ENCODE measurements at regions not wholly inside any gene's neighbourhood (a gene's known extent, or its start where the extent isn't known, plus 50 kb on each side); places are given as distances from the start of the nearest gene placed in this dataset.

DNA sequence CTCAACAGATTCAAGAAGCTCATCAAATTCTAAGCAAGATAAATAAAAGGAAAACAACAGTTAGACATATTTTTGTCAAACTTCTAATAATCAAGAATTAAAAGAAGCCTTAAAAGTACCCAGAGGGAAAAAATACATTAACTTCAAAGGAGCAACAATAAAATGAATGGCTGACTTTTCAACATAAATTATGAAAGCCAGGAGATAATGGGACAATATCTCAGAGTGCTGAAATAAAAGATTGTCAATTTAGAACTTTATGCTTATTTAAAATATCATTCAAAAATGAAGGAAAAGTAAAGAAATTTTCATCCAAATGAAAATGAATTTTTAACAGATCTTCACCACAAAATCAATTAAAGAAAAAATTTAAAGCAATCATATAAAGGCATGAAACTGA lies 108.5 kb upstream of the IL6 start:
- no peak overlapping the region for H3K4me3 ChIP-seq (ENCODE audit: low read depth, low read length)
- DNase-seq (ENCODE audit: low read depth) = no peak
- no peak for TF ChIP-seq CTCF (conservative IDR thresholded peaks at IDR 0.05; ENCODE audit: low read depth, low read length)

DNA sequence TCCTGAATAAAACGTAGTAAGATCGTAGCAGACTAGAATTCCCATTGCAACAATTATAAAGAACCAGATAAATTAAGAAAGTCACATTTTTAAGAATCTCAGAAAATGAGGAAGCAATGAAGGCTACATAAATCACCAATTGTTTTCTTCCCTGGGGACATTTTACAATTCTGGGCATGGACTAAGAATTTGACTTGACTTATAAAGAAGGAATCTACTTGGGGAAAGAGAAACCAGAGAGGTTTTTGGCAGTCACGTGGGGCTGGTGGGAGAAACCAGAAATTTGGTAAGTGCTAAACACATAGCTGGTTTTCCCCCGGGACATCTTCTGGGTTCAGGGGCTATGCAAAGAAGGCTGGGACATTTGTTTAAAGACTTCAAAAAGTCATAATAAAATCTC lies 109.8 kb upstream of the IL6 start:
- no peak overlapping the region for H3K4me3 ChIP-seq (ENCODE audit: low read depth, low read length)
- no peak for TF ChIP-seq CTCF (conservative IDR thresholded peaks at IDR 0.05; ENCODE audit: low read depth, low read length)
- DNase-seq (ENCODE audit: low read depth) = no peak

DNA sequence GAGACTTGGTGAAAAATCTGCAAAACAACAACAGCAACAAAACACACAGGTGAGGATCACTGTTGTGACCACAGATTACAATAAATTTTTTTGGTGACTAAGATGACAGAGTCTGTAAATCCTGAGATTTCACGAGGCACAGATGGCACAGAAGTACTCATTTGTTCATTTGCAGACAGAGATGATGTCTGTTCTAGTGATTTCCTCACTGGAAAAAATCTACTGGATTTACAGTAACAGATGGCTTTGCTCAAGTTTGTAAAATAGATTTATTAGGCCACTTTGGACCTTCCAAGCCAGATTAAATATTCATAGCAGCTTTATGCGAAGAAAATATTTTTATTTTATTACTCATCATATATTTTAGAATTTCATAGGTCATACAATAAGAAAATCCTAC lies 113.5 kb upstream of the IL6 start:
- no peak overlapping the region for H3K4me3 ChIP-seq (ENCODE audit: low read depth, low read length)
- DNase-seq (ENCODE audit: low read depth) = no peak
- no peak for TF ChIP-seq CTCF (conservative IDR thresholded peaks at IDR 0.05; ENCODE audit: low read depth, low read length)

- no peak for DNase-seq (ENCODE audit: low read depth)
- TF ChIP-seq CTCF (conservative IDR thresholded peaks at IDR 0.05; ENCODE audit: low read depth, low read length) = no peak
- no peak overlapping the region for H3K4me3 ChIP-seq (ENCODE audit: low read depth, low read length)
These were observed 112.8 kb upstream of the STEAP1B start for GRCh38 chr7:22612776-22613175.

DNA sequence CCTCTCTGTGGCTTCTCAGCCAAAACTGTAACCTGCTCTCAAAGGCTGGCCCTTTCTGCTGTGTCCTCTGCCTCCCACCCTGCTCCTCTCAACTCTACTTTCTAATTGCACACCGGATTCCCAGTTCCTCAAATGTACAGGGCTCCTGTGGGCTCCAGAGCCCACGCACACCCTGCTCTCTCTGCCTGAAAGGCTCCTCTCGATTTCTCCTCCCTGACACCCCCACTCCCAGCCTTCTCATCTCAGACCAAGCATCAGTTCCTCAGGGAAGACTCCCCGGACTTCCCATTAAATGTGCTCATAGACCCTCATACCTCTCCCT lies 111.7 kb upstream of the STEAP1B start:
- no peak for DNase-seq (ENCODE audit: low read depth)
- no peak overlapping the region for H3K4me3 ChIP-seq (ENCODE audit: low read depth, low read length)
- TF ChIP-seq CTCF (conservative IDR thresholded peaks at IDR 0.05; ENCODE audit: low read depth, low read length) = no peak

- no peak for DNase-seq (ENCODE audit: low read depth)
- H3K4me3 ChIP-seq (ENCODE audit: low read depth, low read length) = no peak overlapping the region
- no peak for TF ChIP-seq CTCF (conservative IDR thresholded peaks at IDR 0.05; ENCODE audit: low read depth, low read length)
These were observed 111.2 kb upstream of the STEAP1B start for GRCh38 chr7:22610951-22611757.

DNA sequence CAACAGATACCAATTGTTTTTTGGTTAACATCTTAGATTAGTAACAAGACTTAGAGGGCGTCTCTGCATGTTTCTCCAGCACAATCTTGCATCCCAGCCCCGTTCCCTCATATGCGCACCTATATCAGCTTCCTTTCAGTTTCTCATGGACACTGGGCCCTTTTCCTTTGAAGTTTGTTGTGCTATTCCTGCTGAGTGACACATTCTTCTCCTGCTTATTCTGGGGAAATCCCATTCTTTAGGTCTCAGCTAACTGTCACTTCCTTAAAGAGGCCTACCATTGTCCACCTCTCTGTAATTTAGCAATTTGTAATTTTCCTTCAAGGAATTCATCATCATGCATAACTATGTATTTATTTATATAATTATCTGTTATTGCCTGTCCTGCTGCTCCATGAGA lies 110.3 kb upstream of the STEAP1B start:
- no peak for DNase-seq (ENCODE audit: low read depth)
- H3K4me3 ChIP-seq (ENCODE audit: low read depth, low read length) = no peak overlapping the region
- no peak for TF ChIP-seq CTCF (conservative IDR thresholded peaks at IDR 0.05; ENCODE audit: low read depth, low read length)

Measured in epithelial cell of proximal tubule (primary cell).